GM21717 (cell line): ENCODE measurements at regions not wholly inside any gene's neighbourhood (a gene's known extent, or its start where the extent isn't known, plus 50 kb on each side); places are given as distances from the start of the nearest gene placed in this dataset.

ENCODE experiments used
- ATAC-seq: cut with Tn5 transposase; IDR thresholded peaks from one replicate; pipeline ENCODE4 v1.9.1; 2021; ENCODE audit warnings: mild to moderate bottlenecking, moderate library complexity; ENCODE audit not compliant: unreplicated experiment

- no peak for ATAC-seq
Measured at GRCh38 chr18:54023471-54023870, 201.0 kb downstream of the MBD2 start.

DNA sequence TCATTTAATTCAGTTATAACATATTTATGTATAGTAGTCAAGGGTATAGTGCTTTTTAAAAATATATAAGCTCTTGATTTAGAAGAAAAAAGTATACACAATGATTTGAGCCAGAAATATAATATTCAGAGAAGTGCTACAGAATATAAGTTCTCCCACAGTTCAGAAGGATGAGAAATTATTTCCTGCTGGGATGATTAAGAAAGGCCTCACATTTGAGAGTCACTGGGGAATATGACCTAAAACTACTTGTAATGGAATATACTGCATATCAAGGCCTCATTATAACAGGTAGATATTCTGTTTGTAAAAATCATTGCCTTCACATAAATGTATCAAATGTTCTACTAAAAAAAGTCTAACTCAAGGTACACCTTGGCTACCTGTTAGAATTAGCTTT lies 203.5 kb downstream of the MBD2 start:
- no peak for ATAC-seq

- ATAC-seq, result no peak
Measured at GRCh38 chr18:54020156-54020745, 204.2 kb downstream of the MBD2 start.

DNA sequence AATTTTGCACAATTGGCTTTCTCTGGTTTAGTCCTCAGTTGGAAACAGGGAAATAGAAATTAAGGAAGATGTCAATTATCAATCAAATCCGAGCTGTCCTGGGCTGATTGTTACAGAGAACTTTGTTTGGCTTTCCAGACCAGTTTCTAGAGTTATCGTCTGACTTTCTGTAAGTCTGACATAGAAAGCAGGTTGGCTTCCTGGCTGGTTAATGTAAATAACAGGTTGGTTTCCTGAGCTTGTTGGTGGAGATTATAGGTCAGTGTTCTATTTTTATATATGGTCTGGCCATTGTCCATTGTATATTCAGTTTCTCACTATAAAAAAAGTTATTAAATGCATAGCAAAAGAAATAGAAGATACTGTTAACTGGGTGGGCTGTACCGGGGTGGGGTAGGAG lies 204.8 kb downstream of the MBD2 start:
- ATAC-seq, result no peak

DNA sequence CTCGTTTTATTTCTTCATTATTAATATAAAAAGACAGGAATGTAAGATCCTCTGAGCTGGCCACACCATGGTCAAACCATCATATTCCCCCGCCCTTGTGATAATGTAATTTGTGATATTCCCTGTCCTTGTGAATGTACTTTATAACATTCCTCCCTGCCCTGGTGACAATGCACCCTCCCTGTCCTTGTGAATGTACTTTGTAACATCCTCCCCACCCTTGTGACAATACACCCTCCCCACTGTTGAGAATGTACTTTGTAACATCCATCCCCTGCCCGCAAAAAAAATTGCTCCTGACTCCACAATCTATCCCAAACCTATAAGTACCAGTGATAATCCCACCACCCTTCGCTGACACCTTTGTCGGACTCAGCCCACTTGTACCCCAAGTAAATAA lies 211.0 kb downstream of the MBD2 start:
- ATAC-seq, result no peak

DNA sequence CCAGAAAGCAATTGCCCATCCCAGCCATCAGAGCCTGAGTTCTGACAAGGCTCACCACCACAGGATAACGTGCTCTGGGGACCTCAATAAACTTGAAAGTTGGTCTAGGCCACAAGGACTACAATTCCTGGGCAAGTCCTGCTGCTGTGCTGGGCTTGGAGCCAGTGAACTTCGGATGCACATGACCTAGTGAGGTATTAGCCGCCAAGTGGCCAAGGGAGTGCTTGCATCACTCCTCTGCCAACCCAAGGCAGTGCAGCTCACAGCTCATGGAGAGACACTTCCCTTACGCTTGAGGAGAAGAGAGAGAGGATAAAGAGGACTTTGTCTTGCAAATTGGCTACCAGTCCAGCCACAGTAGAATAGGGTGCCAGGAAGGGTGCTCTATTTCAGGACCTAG lies 219.6 kb downstream of the MBD2 start:
- no peak for ATAC-seq

GRCh38 chr18:54003195-54003594 lies 221.3 kb downstream of the MBD2 start:
- ATAC-seq, result no peak

GRCh38 chr18:53997064-53997463 lies 227.4 kb downstream of the MBD2 start:
- no peak for ATAC-seq

- no peak for ATAC-seq
Measured at GRCh38 chr18:53994016-53994415, 230.5 kb downstream of the MBD2 start.

DNA sequence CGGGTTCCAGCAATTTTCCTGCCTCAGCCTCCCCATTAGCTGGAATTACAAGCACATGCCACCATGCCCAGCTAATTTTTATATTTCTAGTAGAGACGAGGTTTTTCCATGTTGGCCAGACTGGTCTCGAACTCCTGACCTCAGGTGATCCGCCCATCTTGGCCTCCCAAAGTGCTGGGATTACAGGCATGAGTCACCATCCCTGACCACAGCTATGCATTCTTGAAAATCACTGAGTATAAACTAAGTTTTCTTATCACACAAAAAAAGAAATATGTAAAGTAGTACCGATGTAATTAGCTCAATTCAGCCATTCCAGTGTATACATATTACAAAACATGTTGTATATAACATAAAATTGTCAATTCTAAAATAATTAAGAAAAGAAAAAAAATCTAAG lies 232.7 kb downstream of the MBD2 start:
- no peak for ATAC-seq

GRCh38 chr18:53991202-53991601 lies 233.3 kb downstream of the MBD2 start:
- no peak for ATAC-seq

DNA sequence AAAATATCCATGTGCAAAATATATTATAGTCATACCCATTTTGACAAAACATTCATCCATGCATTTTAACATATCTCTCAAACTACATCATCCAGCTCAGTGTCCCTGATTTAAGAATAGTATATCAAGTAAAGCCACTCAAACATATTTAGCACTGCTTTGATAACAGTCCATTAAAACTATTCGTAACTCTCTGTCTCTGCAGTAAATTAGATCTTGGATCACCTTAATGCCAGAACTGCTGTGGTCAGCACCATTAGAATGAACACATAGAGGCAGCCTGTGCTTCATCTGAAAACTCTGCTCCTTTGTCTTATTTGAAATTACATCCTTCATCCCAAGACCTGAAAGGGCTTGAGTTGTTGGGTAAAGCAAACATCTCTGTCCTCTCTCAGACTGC lies 234.0 kb downstream of the MBD2 start:
- no peak for ATAC-seq

GRCh38 chr18:53984021-53984420 lies 240.4 kb downstream of the MBD2 start:
- no peak for ATAC-seq

DNA sequence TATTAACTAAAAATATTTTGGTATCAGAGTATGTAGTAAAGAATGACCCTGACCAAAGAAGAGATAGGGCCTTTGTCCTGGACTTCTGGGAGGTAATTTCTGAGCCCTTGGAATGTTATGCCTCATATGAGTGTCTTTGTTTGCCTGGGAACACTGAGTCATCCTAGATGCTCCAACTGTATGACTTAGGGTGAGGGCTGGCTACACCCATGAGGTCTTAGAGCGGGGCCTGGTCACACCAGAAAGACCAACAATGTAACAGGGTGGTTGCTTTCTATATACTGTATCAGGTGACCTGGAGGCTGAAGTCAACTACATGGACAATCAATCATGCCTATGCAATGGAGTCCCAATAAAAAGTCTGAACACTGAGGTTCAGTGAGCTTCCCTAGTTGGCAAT lies 253.1 kb downstream of the MBD2 start:
- no peak for ATAC-seq

- peak; percentile 78 for ATAC-seq
Measured at GRCh38 chr18:53952700-53953099, 271.8 kb downstream of the MBD2 start.

DNA sequence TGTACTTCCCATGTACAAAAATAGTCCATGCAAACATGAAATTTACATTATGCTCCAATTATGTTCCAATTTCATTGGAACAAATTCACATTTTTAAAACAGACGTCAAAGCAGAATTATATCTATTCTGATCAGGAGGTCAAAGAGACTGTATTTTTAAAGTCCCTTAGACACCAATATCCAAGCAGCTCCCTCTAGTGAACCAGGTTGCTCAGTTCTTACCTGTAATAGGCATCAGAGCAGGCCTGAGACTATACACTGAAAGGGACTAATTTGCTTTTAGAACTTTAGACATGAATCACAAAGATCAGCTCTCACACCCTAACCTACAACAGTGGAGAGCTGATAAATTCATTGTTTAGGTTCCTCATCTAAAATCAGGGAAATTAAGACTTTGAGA lies 273.9 kb downstream of the MBD2 start:
- ATAC-seq, result no peak

DNA sequence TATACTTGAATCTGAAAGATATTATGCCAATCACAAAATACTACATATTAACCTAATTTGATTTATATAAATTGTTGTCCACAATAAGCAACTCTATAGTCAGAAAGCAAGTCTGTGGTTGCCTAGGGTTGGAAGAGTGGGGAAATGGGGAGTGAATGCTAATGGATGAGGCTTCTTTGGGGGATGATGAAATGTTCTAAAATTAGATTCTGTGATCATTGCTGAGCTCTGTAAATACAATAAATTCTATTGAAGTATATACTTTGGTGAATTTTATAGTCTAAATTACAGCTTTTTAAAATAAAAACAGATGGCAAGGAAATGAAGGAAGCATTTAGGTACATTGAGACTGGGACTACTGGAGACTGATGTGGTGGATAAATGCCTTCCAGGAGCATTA lies 275.5 kb downstream of the MBD2 start:
- ATAC-seq, result no peak

- no peak for ATAC-seq
Measured at GRCh38 chr18:53947092-53947640, 277.3 kb downstream of the MBD2 start.

- ATAC-seq, result no peak
Measured at GRCh38 chr18:53946594-53946993, 277.9 kb downstream of the MBD2 start.

DNA sequence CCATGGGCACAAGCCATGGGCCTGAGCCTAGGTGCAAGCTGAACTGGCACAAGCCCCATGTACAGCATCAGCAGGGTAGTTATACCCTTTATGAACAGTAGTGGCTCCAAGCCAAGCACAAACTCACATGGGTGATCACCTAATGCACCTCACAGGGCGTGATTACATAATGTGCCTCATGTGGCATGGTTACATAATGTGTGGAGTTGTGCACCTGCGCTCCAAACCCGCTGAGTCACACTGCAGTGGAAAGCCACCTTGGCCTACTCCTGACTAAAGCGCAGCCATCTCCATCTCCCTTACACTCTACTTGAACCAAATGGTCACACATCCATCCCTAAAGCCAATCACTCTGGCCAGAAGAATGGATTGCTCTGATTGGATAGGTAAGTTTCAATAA lies 279.7 kb downstream of the MBD2 start:
- no peak for ATAC-seq

DNA sequence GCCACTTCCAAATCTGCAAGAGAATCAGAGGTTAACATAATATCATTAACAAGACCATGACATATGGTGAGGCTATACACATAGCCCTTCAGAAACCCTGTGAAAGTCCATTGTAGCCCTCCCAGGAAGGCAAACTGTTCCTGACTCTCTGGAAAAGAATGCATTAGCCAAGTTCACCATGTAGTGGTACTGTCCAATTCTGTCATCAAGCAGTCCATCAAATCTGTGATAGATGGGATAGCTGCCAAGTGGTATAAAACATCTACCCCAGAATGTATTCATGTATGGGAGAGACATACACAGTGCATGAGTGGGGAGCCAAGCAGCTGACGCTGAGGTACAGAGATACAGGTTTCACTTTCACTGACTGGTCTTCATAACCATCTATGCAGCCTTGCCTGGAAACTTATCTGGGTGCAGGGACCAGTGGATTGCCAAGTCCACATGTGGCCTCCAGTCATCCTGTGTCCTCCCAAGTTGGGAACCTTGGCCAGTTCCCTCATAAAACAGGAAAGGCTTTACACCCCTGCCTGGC lies 281.1 kb downstream of the MBD2 start:
- ATAC-seq, result no peak

- ATAC-seq, result no peak
Measured at GRCh38 chr18:53941601-53942338, 282.7 kb downstream of the MBD2 start.
